ENCODE measurements at regions not wholly inside any gene's neighbourhood (a gene's known extent, or its start where the extent isn't known, plus 50 kb on each side); places are given as distances from the start of the nearest gene placed in this dataset.
"Not testable (repeated sequence)": the region's sequence is repeated elsewhere in the genome, so short reads cannot be mapped to it uniquely, and the experiment has no call there.

- TF ChIP-seq EZH2 (IDR thresholded peaks at IDR 0.05; ENCODE audit: borderline replicate concordance, low read depth, low read length, severe bottlenecking) (no peak), FOS (IDR thresholded peaks at IDR 0.05; ENCODE audit: borderline replicate concordance, insufficient read depth, low read length) (no peak), CTCF (IDR thresholded peaks at IDR 0.05; ENCODE audit: extremely low read depth in 1 of 2, insufficient read depth in 1 of 2, low read depth in 1 of 2, low read length in 2 of 2) (no peak), GATA2 (IDR thresholded peaks at IDR 0.05; ENCODE audit: insufficient read depth, insufficient read length, low read depth, low read length) (no peak), MYC (IDR thresholded peaks at IDR 0.05; ENCODE audit: low read depth, low read length) (no peak), JUN (IDR thresholded peaks at IDR 0.05; ENCODE audit: borderline replicate concordance, insufficient read depth, insufficient read length, low read depth) (no peak), POLR2AphosphoS5 (IDR thresholded peaks at IDR 0.05; ENCODE audit: insufficient read depth, low read depth, low read length) (no peak), POLR2A (IDR thresholded peaks at IDR 0.05; ENCODE audit: low read depth, low read length) (no peak), MAX (IDR thresholded peaks at IDR 0.05; ENCODE audit: insufficient read depth, insufficient read length) (no peak)
- Histone ChIP-seq H3K79me2 (ENCODE audit: control insufficient read depth, insufficient read depth, low read length) (no peaks in the 10 kb centered on the region), H2AFZ (ENCODE audit: low read depth, low read length) (no peak overlapping the region), H3K36me3 (ENCODE audit: control insufficient read depth in 2 of 2, extremely low read depth in 1 of 2, insufficient read depth in 2 of 2, low read length in 2 of 2) (no peaks in the 10 kb centered on the region), H3K9me1 (replicated peaks; ENCODE audit: control insufficient read depth, extremely low read depth, insufficient read depth, low read length) (no peaks in the 10 kb centered on the region), H3K4me3 (replicated peaks in 1 of 3; ENCODE audit: insufficient read depth in 1 of 3, low read depth in 1 of 3, low read length in 3 of 3) (no peak overlapping the region), H3K27ac (ENCODE audit: insufficient read depth, low read depth, low read length) (no peak overlapping the region), H3K4me2 (ENCODE audit: insufficient read depth, low read length) (no peak overlapping the region), H3K4me1 (ENCODE audit: control insufficient read depth, extremely low read depth, insufficient read depth, low read length) (no peaks in the 10 kb centered on the region), H3K9ac (replicated peaks; ENCODE audit: extremely low read depth, insufficient read depth, low read length) (no peak overlapping the region), H3K27me3 (ENCODE audit: control insufficient read depth in 2 of 2, insufficient read depth in 2 of 2, low read length in 2 of 2) (peaks cover 0 to 2% of the 10 kb centered on the region in 2 experiments), H3K9me3 (replicated peaks; ENCODE audit: control insufficient read depth, insufficient read depth, low read length) (no peaks in the 10 kb centered on the region), H4K20me1 (replicated peaks; ENCODE audit: control insufficient read depth, extremely low read depth, insufficient read depth, low read length) (no peaks in the 10 kb centered on the region)
- ChIA-PET POLR2A (no interaction called here), CTCF (interaction anchor here (2.8 kb wide), 1 partner anchor 11 kb away, joined by 10 read pairs; no protein-coding TSS in a partner anchor)
- intact Hi-C loops (cut with micrococcal nuclease) (no loop called here), dilution Hi-C loops (cut with MboI; ENCODE audit: extremely low pct_ligation_motif_present, low sequenced_read_pairs) (no loop called here)
- no TSS peak for BruUV-seq (replicated peaks)
- FAIRE-seq (no peak), DNase-seq (ENCODE audit: low read depth, low spot score) (no peak)
Observed at GRCh38 chr4:78005086-78005485, 52.0 kb upstream of the FRAS1 start.

GRCh38 chr4:78007021-78007420 lies 50.1 kb upstream of the FRAS1 start:
- FAIRE-seq; intact Hi-C loops (cut with micrococcal nuclease); H3K9me1 ChIP-seq (replicated peaks; ENCODE audit: control insufficient read depth, extremely low read depth, insufficient read depth, low read length); H4K20me1 ChIP-seq (replicated peaks; ENCODE audit: control insufficient read depth, extremely low read depth, insufficient read depth, low read length); dilution Hi-C loops (cut with MboI; ENCODE audit: extremely low pct_ligation_motif_present, low sequenced_read_pairs); H3K36me3 ChIP-seq (ENCODE audit: control insufficient read depth in 2 of 2, extremely low read depth in 1 of 2, insufficient read depth in 2 of 2, low read length in 2 of 2); DNase-seq (ENCODE audit: low read depth, low spot score); H3K27me3 ChIP-seq (ENCODE audit: control insufficient read depth in 2 of 2, insufficient read depth in 2 of 2, low read length in 2 of 2); H3K4me2 ChIP-seq (ENCODE audit: insufficient read depth, low read length); H3K79me2 ChIP-seq (ENCODE audit: control insufficient read depth, insufficient read depth, low read length); H3K27ac ChIP-seq (ENCODE audit: insufficient read depth, low read depth, low read length); H3K9ac ChIP-seq (replicated peaks; ENCODE audit: extremely low read depth, insufficient read depth, low read length); H2AFZ ChIP-seq (ENCODE audit: low read depth, low read length); BruUV-seq (replicated peaks); H3K4me1 ChIP-seq (ENCODE audit: control insufficient read depth, extremely low read depth, insufficient read depth, low read length); H3K9me3 ChIP-seq (replicated peaks; ENCODE audit: control insufficient read depth, insufficient read depth, low read length); CTCF ChIA-PET; POLR2A ChIA-PET; H3K4me3 ChIP-seq (replicated peaks in 1 of 3; ENCODE audit: insufficient read depth in 1 of 3, low read depth in 1 of 3, low read length in 3 of 3): not testable (repeated sequence)
